Keratinocyte (primary cell): ENCODE measurements at regions not wholly inside any gene's neighbourhood (a gene's known extent, or its start where the extent isn't known, plus 50 kb on each side); places are given as distances from the start of the nearest gene placed in this dataset.

Experiments
- DNase-seq: peaks from one replicate; pipeline ENCODE4 v3.0.0-alpha.2; 2011; ENCODE audit warnings: low read depth, missing footprints, low spot score
- FAIRE-seq: peaks from 2 replicates; lab custom pipeline; 2011; peaks lifted over from hg19 to GRCh38; lab: Jason Lieb, UNC
- H2AFZ ChIP-seq: 2 replicates; pipeline ENCODE4 v1.6.0; 2012; ENCODE audit warnings: low read length, control low read depth, inconsistent platforms; ENCODE audit not compliant: control insufficient read depth
- H3K27ac ChIP-seq: 2 replicates; pipeline ENCODE4 v1.5.1; 2011; ENCODE audit warnings: low read length; ENCODE audit not compliant: control insufficient read depth, insufficient read depth
- H3K27me3 ChIP-seq: 3 replicates; pipeline ENCODE4 v1.6.0; 2011; ENCODE audit warnings: low read length; ENCODE audit not compliant: control insufficient read depth, insufficient read depth; ENCODE audit errors: extremely low read depth
- H3K36me3 ChIP-seq, 2 experiments: 2 replicates in 1 of 2; 3 replicates in 1 of 2; pipeline ENCODE4 v1.5.1; 2011; ENCODE audit warnings: low read length in 2 of 2, mild to moderate bottlenecking in 1 of 2; ENCODE audit not compliant: control insufficient read depth in 2 of 2, insufficient read depth in 2 of 2; ENCODE audit errors: extremely low read depth in 1 of 2
- H3K4me1 ChIP-seq: 3 replicates; pipeline ENCODE4 v1.5.1; 2011; ENCODE audit warnings: low read length; ENCODE audit not compliant: control insufficient read depth, insufficient read depth; ENCODE audit errors: extremely low read depth
- H3K4me2 ChIP-seq: 3 replicates; pipeline ENCODE4 v1.6.0; 2011; ENCODE audit warnings: low read depth, low read length; ENCODE audit not compliant: control insufficient read depth, insufficient read depth; ENCODE audit errors: extremely low read depth
- H3K4me3 ChIP-seq, 3 experiments: fragments of 200-600 bp in 1 of 3; sonication (generic) in 1 of 3; 2 replicates in 2 of 3; 3 replicates in 1 of 3; pipeline ENCODE4 v1.5.1; 2011 to 2016; ENCODE audit warnings: low read length in 3 of 3, mild to moderate bottlenecking in 3 of 3, control low read depth in 2 of 3, inconsistent platforms in 1 of 3, low read depth in 1 of 3, mixed read lengths in 1 of 3, mixed run types in 1 of 3, moderate library complexity in 1 of 3; ENCODE audit not compliant: control insufficient read depth in 2 of 3, insufficient read depth in 2 of 3; ENCODE audit errors: extremely low read depth in 1 of 3
- H3K79me2 ChIP-seq: 2 replicates; pipeline ENCODE4 v1.6.0; 2012; ENCODE audit warnings: low read length; ENCODE audit not compliant: control insufficient read depth, insufficient read depth
- H3K9ac ChIP-seq: 3 replicates; pipeline ENCODE4 v1.6.0; 2011; ENCODE audit warnings: low read length; ENCODE audit not compliant: control insufficient read depth, insufficient read depth; ENCODE audit errors: extremely low read depth
- H3K9me1 ChIP-seq: 3 replicates; pipeline ENCODE4 v1.6.0; 2011; ENCODE audit warnings: low read length; ENCODE audit not compliant: control insufficient read depth, insufficient read depth; ENCODE audit errors: extremely low read depth
- H3K9me3 ChIP-seq: 2 replicates; pipeline ENCODE4 v1.5.1; 2012; ENCODE audit warnings: low read depth, low read length; ENCODE audit not compliant: control insufficient read depth
- H4K20me1 ChIP-seq: 3 replicates; pipeline ENCODE4 v1.6.0; 2011; ENCODE audit warnings: low read length; ENCODE audit not compliant: control insufficient read depth, insufficient read depth; ENCODE audit errors: extremely low read depth
- CTCF ChIP-seq, 3 experiments: IDR thresholded peaks in 1 of 3; conservative IDR thresholded peaks in 1 of 3; optimal IDR thresholded peaks in 1 of 3; 2 replicates in 2 of 3; 3 replicates in 1 of 3; pipeline versions ENCODE3 to v1.5.1; 2011; ENCODE audit warnings: low read length in 3 of 3, mild to moderate bottlenecking in 3 of 3, moderate library complexity in 2 of 3, control low read depth in 1 of 3, inconsistent platforms in 1 of 3; ENCODE audit not compliant: insufficient read depth in 2 of 3; ENCODE audit errors: extremely low read depth in 1 of 3
- EZH2 ChIP-seq: IDR thresholded peaks from one replicate; pipeline ENCODE4 v1.6.1; 2012; ENCODE audit warnings: inconsistent platforms, mild to moderate bottlenecking, low read length, moderate library complexity
- dilution Hi-C: fragments of 300-500 bp; cut with MboI; formaldehyde crosslinking; loops from one replicate; pipeline ENCODE4 v1.7.0; 2020; ENCODE audit warnings: low sequenced_read_pairs; ENCODE audit not compliant: extremely low pct_ligation_motif_present

DNA sequence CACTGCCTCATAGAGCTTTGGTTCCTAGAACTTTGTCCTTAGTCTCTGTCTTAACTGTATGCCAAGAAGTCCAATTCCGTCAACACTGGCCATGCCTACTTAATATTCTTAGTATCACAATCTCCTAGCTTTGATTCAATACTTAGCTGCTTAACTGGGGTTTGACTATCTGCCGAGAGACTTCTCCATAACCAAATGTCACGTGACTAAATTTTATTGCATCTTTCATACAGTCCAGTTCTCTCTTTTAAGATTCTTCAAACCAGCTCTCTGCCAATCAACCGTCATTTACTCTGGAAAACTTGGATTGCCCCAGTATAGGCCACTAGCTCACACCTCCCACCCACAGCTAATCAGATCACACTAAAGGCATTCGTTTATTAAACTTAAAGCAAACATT lies 122.8 kb downstream of the ATXN7L3B start:
- dilution Hi-C loops = no loop called here

GRCh38 chr12:74663958-74664357 lies 126.3 kb downstream of the ATXN7L3B start:
- no peak for TF ChIP-seq EZH2
- no peak for TF ChIP-seq CTCF (optimal IDR thresholded peaks at IDR 0.05 in 1 of 3, IDR thresholded peaks at IDR 0.05 in 1 of 3, conservative IDR thresholded peaks at IDR 0.05 in 1 of 3; ENCODE audit: extremely low read depth in 1 of 3, insufficient read depth in 2 of 3, low read length in 3 of 3)
- dilution Hi-C loops = no loop called here
- Histone ChIP-seq H3K27ac (no peak overlapping the region), H2AFZ (no peak overlapping the region), H3K36me3 (no peaks in the 10 kb centered on the region), H3K4me1 (no peaks in the 10 kb centered on the region), H4K20me1 (no peaks in the 10 kb centered on the region), H3K9ac (no peak overlapping the region), H3K9me3 (no peaks in the 10 kb centered on the region), H3K79me2 (no peaks in the 10 kb centered on the region), H3K4me2 (no peak overlapping the region), H3K27me3 (no peaks in the 10 kb centered on the region), H3K9me1 (no peaks in the 10 kb centered on the region), H3K4me3 (no peak overlapping the region)
- FAIRE-seq (no peak), DNase-seq (no peak)

More for the DNA sequence above, 122.8 kb downstream of the ATXN7L3B start:
- H3K9ac ChIP-seq = no peak overlapping the region
- no peaks in the 10 kb centered on the region for H3K27me3 ChIP-seq
- no peaks in the 10 kb centered on the region for H3K36me3 ChIP-seq
- FAIRE-seq (no peak), DNase-seq (no peak)
- H4K20me1 ChIP-seq = no peaks in the 10 kb centered on the region
- H3K4me3 ChIP-seq = no peak overlapping the region
- no peaks in the 10 kb centered on the region for H3K9me3 ChIP-seq
- H3K9me1 ChIP-seq = no peaks in the 10 kb centered on the region
- no peak overlapping the region for H3K4me2 ChIP-seq
- no peaks in the 10 kb centered on the region for H3K4me1 ChIP-seq
- no peaks in the 10 kb centered on the region for H3K79me2 ChIP-seq
- no peak overlapping the region for H2AFZ ChIP-seq
- TF ChIP-seq EZH2 (no peak), CTCF (optimal IDR thresholded peaks at IDR 0.05 in 1 of 3, IDR thresholded peaks at IDR 0.05 in 1 of 3, conservative IDR thresholded peaks at IDR 0.05 in 1 of 3; ENCODE audit: extremely low read depth in 1 of 3, insufficient read depth in 2 of 3, low read length in 3 of 3) (no peak)
- no peak overlapping the region for H3K27ac ChIP-seq
